Renal pelvis (tissue), 1 donor: ENCODE measurements at regions not wholly inside any gene's neighbourhood (a gene's known extent, or its start where the extent isn't known, plus 50 kb on each side); places are given as distances from the start of the nearest gene placed in this dataset.
"Not testable (repeated sequence)": the region's sequence is repeated elsewhere in the genome, so short reads cannot be mapped to it uniquely, and the experiment has no call there.

Experiments
- DNase-seq: peaks from one replicate; pipeline ENCODE4 v3.0.0-alpha.2; 2013

- no peak for DNase-seq
Observed at GRCh38 chr7:13715534-13715933, 273.9 kb downstream of the ETV1 start.

GRCh38 chr7:13717031-13717430, 272.4 kb downstream of the ETV1 start:
- DNase-seq: no peak

GRCh38 chr7:13724191-13724976, 265.1 kb downstream of the ETV1 start:
- DNase-seq: no peak

DNA sequence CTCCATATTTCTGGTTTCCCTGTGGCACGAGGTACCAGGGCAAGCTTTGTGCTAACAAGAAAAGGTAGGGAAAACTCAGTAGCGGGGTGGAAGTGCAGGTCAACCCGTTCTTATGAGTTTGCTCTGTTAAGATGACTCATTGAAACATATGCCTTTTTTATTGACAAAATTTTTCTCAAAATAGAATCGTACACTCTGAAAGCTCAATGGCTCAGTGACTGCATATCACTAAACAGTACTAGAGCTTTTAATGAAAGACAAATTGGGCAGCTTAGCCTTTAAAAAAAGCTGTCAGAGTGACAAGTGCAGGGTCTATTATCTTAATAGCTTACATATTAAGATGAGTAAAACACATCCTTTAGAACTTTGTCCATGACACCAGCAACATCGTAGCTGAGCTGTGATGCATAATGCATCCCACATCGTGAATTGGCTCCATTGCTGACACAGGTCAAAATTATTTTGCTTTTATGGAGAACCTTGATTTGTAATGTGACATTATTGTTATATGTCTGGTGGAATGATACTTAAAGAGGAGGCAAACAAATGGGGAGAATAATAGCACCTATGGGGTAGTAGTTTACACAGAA, 264.4 kb downstream of the ETV1 start:
- DNase-seq: no peak

GRCh38 chr7:13725591-13725990, 263.9 kb downstream of the ETV1 start:
- DNase-seq: no peak

DNA sequence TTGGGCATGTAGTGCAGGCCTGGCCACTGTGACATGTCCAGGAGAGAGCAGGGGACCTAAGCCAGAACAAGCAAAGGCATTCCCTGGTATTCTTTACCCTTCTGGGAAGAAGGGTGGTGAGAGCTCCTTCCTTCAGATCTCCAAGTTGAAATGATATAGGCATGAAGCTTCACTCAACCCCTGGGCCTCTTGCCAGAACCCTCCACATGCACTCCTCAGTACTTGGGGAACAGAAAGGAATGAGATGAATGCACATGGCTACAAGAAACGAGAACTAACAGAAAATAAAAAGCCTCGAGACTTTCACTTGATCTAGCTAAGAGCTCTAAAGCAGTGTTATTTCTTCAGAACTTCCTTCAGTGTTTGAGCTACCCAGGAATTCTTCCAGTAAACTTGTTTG, 262.2 kb downstream of the ETV1 start:
- no peak for DNase-seq

- no peak for DNase-seq
Observed at GRCh38 chr7:13727751-13728150, 261.7 kb downstream of the ETV1 start.

GRCh38 chr7:13728430-13728829, 261.0 kb downstream of the ETV1 start:
- DNase-seq: not testable (repeated sequence)

GRCh38 chr7:13731643-13732042, 257.8 kb downstream of the ETV1 start:
- DNase-seq: peak; percentile 33

- no peak for DNase-seq
Observed at GRCh38 chr7:13737563-13737962, 251.9 kb downstream of the ETV1 start.

DNA sequence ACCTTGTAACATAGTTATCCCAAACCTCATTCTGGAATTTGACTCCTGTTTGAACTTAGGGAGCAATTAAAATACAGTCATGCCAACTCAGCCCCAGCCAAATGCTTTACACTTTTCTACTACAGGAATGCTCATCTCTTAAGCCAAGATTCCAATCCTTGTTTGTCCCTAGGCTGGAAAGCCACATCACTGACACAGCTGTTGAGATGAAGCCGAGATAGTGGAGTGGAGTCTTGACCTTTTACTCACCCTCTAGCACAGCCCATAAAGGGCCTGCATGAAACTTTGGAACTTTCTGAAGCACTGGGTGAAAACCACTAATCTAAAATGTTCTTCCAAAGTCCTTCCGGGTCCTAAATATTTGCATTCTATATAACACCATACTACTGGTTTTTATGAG, 247.3 kb downstream of the ETV1 start:
- no peak for DNase-seq

- no peak for DNase-seq
Observed at GRCh38 chr7:13742811-13743210, 246.7 kb downstream of the ETV1 start.

GRCh38 chr7:13743226-13743625, 246.2 kb downstream of the ETV1 start:
- DNase-seq: no peak

- no peak for DNase-seq
Observed at GRCh38 chr7:13745530-13745929, 243.9 kb downstream of the ETV1 start.

- no peak for DNase-seq
Observed at GRCh38 chr7:13748998-13749397, 240.5 kb downstream of the ETV1 start.

DNA sequence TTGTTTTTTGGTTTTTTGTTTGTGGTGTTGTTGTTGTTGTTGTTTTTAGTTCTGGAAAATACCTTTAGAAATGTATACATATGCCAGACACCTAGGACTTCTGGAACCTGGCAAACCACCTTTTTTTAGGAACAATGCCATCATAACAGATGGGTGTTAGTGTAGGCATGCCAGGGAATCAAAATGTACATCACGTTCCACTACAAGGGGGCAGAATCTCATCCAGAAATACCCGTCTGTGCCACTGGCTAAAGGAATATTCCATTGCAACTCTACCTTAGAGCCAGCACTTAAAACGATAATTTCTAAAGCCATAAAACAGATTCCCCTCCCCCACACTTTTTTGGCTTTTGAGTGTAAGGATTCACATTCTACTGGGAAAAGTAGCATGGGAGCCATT, 239.8 kb downstream of the ETV1 start:
- no peak for DNase-seq

- no peak for DNase-seq
Observed at GRCh38 chr7:13751766-13752165, 237.7 kb downstream of the ETV1 start.

- peak; percentile 7 for DNase-seq
Observed at GRCh38 chr7:13757841-13758240, 231.6 kb downstream of the ETV1 start.

- not testable (repeated sequence) for DNase-seq
Observed at GRCh38 chr7:13765853-13766252, 223.6 kb downstream of the ETV1 start.

DNA sequence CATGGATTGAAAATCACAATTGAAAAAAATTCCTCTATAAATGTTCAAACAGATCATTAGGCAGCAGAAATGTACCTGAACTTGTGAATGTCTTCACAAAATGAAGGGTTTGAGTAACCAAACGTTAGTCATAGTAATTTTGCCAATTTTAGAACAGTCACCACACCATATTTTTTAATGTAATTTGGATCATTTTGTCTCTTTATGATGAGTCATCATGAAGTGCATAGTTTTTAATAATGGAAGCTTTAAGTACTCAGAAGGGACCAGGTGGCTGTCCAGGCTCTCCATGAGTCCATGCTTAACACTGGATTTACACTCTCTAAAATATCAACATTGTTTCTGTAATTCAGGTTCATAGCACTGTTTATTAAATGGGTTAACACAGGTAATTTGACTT, 219.2 kb downstream of the ETV1 start:
- no peak for DNase-seq

DNA sequence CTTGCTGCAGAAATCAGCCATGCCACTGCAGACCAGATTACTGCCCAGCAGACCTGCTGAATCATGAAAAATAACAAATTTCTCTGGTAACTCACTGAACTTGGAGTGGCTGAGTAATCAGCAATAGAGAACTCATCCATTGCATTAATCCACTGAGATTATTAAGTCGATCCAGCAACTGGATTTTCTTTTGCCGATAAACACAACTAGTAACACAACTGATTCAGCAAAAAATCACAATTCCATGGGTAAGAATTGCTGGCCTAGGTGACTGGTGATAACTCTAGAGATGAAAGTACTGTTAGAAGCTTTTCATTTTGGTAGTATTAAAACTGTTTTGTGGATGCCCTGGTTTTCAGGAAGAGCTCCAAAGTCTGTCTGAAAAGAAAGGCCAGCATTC, 214.5 kb downstream of the ETV1 start:
- no peak for DNase-seq

GRCh38 chr7:13777242-13777641, 212.2 kb downstream of the ETV1 start:
- no peak for DNase-seq

- DNase-seq: no peak
Observed at GRCh38 chr7:13778967-13779366, 210.5 kb downstream of the ETV1 start.

DNA sequence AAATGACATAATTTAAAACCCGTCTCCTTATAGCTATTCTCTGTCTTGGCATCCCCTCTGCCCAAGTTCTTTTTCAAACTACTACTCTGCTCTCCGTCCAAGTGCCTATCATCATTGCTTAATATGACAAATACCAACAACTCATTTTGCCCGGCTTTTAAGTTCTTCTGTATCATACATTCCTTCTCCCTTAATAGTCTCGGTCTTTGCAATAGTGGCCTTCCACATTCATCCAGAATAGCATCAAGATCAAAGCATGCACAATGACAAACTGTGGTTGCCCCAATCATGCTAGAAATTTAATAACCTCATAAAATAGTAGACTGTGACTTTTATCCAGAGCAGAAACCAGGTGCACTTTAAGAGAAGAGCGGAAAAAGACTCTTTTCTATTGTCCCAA, 198.9 kb downstream of the ETV1 start:
- DNase-seq: no peak
